Mammary epithelial cell (primary cell): ENCODE measurements at regions not wholly inside any gene's neighbourhood (a gene's known extent, or its start where the extent isn't known, plus 50 kb on each side); places are given as distances from the start of the nearest gene placed in this dataset.

Experiments used
- CTCF ChIP-seq, 2 donors: IDR thresholded peaks in 1 of 2; conservative IDR thresholded peaks in 1 of 2; 2 replicates each; pipeline ENCODE4 v1.5.1; 2011 to 2012; ENCODE audit warnings: inconsistent platforms in 2 of 2, low read length in 2 of 2, mild to moderate bottlenecking in 2 of 2, control low read depth in 1 of 2, low read depth in 1 of 2; ENCODE audit not compliant: insufficient read depth in 1 of 2; ENCODE audit errors: extremely low read depth in 1 of 2
- EZH2 ChIP-seq: IDR thresholded peaks from 2 replicates; pipeline ENCODE4 v1.6.1; 2012; ENCODE audit warnings: low read length, inconsistent platforms, borderline replicate concordance

GRCh38 chr13:75226092-75226491, 255.9 kb downstream of the TBC1D4 start:
- TF ChIP-seq CTCF (conservative IDR thresholded peaks at IDR 0.05 in 1 of 2, IDR thresholded peaks at IDR 0.05 in 1 of 2; ENCODE audit: extremely low read depth in 1 of 2, insufficient read depth in 1 of 2, low read depth in 1 of 2, low read length in 2 of 2) (no peak), EZH2 (no peak)
